ENCODE measurements at regions not wholly inside any gene's neighbourhood (a gene's known extent, or its start where the extent isn't known, plus 50 kb on each side); places are given as distances from the start of the nearest gene placed in this dataset.

GRCh38 chr4:117637347-117637746 is 396.9 kb upstream of the NDST3 start:
- Mint-ChIP-seq H3K4me3 (no peak overlapping the region), H3K9me3 (peaks cover 0 to 2% of the 10 kb centered on the region in 2 donors)

GRCh38 chr4:117640836-117641235 is 393.4 kb upstream of the NDST3 start:
- no peaks in the 10 kb centered on the region for H3K36me3 Mint-ChIP-seq (ENCODE audit: insufficient read depth)
- ATAC-seq (replicated peaks), result no peak
- no peak overlapping the region for H3K4me3 Mint-ChIP-seq
- H3K27ac Mint-ChIP-seq, result no peak overlapping the region
- no peaks in the 10 kb centered on the region for H3K4me1 Mint-ChIP-seq (ENCODE audit: low read depth in 2 of 2)
- no peaks in the 10 kb centered on the region for H3K9me3 Mint-ChIP-seq
- no peaks in the 10 kb centered on the region for H3K27me3 Mint-ChIP-seq
- no peak for DNase-seq

More at GRCh38 chr4:117637347-117637746, 396.9 kb upstream of the NDST3 start:
- H3K36me3 Mint-ChIP-seq (ENCODE audit: insufficient read depth), result no peaks in the 10 kb centered on the region
- no peak overlapping the region for H3K27ac Mint-ChIP-seq
- ATAC-seq (replicated peaks) (no peak), DNase-seq (no peak)
- no peaks in the 10 kb centered on the region for H3K4me1 Mint-ChIP-seq (ENCODE audit: low read depth in 2 of 2)
- no peaks in the 10 kb centered on the region for H3K27me3 Mint-ChIP-seq

- ATAC-seq (replicated peaks), result no peak
- Mint-ChIP-seq H3K36me3 (ENCODE audit: insufficient read depth) (no peaks in the 10 kb centered on the region), H3K27ac (no peak overlapping the region), H3K27me3 (no peaks in the 10 kb centered on the region), H3K4me3 (no peak overlapping the region), H3K4me1 (ENCODE audit: low read depth in 2 of 2) (no peaks in the 10 kb centered on the region), H3K9me3 (no peaks in the 10 kb centered on the region)
- no peak for DNase-seq
Measured at GRCh38 chr4:117641519-117641918, 392.8 kb upstream of the NDST3 start.

DNA sequence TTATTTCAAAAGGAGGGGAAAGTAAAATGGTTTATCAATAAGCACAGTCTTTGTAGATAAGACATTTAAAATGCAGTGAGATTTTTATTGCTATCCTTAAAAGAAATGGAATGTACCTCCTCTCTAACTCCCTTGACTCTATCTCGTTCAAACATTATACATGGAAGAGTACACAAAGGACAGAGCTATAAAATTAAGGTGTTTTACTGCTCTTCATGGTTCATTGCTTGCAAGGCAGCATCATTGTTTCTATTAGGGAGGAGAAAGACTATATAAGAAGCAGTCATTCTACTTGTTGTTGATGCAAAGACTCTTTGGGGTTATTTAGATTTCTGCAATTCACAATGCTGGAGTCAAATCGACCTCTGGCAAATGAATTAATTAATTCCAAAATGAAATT is 380.2 kb upstream of the NDST3 start:
- H3K27ac Mint-ChIP-seq, result no peak overlapping the region
- H3K27me3 Mint-ChIP-seq, result no peaks in the 10 kb centered on the region
- ATAC-seq (replicated peaks) (no peak), DNase-seq (no peak)
- peaks cover 7 to 11% of the 10 kb centered on the region in 2 donors for H3K9me3 Mint-ChIP-seq
- H3K4me3 Mint-ChIP-seq, result no peak overlapping the region
- no peaks in the 10 kb centered on the region for H3K4me1 Mint-ChIP-seq (ENCODE audit: low read depth in 2 of 2)
- no peaks in the 10 kb centered on the region for H3K36me3 Mint-ChIP-seq (ENCODE audit: insufficient read depth)

- Mint-ChIP-seq H3K4me1 (ENCODE audit: low read depth in 2 of 2) (no peaks in the 10 kb centered on the region), H3K27me3 (no peaks in the 10 kb centered on the region), H3K4me3 (no peak overlapping the region), H3K27ac (no peak overlapping the region), H3K9me3 (peaks cover 7 to 8% of the 10 kb centered on the region in 2 donors), H3K36me3 (ENCODE audit: insufficient read depth) (no peaks in the 10 kb centered on the region)
- ATAC-seq (replicated peaks) (no peak), DNase-seq (no peak)
Measured at GRCh38 chr4:117660668-117661067, 373.6 kb upstream of the NDST3 start.

GRCh38 chr4:117661091-117662072 is 372.9 kb upstream of the NDST3 start:
- Mint-ChIP-seq H3K36me3 (ENCODE audit: insufficient read depth) (no peaks in the 10 kb centered on the region), H3K9me3 (peaks cover 7 to 8% of the 10 kb centered on the region in 2 donors), H3K27me3 (no peaks in the 10 kb centered on the region), H3K4me3 (no peak overlapping the region), H3K27ac (no peak overlapping the region), H3K4me1 (ENCODE audit: low read depth in 2 of 2) (no peaks in the 10 kb centered on the region)
- ATAC-seq (replicated peaks) (no peak), DNase-seq (no peak)

- no peak for ATAC-seq (replicated peaks)
- H3K27me3 Mint-ChIP-seq, result no peaks in the 10 kb centered on the region
- no peak overlapping the region for H3K4me3 Mint-ChIP-seq
- no peak overlapping the region for H3K27ac Mint-ChIP-seq
- no peak for DNase-seq
- no peaks in the 10 kb centered on the region for H3K4me1 Mint-ChIP-seq (ENCODE audit: low read depth in 2 of 2)
- H3K36me3 Mint-ChIP-seq (ENCODE audit: insufficient read depth), result no peaks in the 10 kb centered on the region
- H3K9me3 Mint-ChIP-seq, result peaks cover 0 to 3% of the 10 kb centered on the region in 2 donors
Measured at GRCh38 chr4:117664706-117665444, 369.4 kb upstream of the NDST3 start.

DNA sequence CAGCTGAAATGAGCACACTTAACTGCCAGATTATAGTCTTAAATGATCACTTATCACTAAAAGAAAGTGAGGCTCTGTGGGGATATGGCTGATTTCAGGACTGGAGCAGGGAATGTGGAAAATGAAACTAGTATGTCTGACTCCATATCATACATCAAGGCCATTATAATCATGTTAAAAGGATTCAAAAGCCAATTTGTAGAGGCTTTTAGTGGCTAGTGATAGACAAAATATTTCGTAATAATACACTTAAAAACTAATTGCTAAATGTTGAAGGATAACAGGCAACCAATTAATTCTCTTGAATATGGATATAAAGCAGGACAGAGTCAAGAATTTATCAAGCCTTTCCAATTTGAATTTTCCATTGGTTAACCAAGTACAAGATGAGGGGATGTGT is 358.1 kb upstream of the NDST3 start:
- DNase-seq (no peak), ATAC-seq (replicated peaks) (no peak)
- no peak overlapping the region for H3K4me3 Mint-ChIP-seq
- peaks cover 2 to 13% of the 10 kb centered on the region in 2 donors for H3K9me3 Mint-ChIP-seq
- no peaks in the 10 kb centered on the region for H3K27me3 Mint-ChIP-seq
- H3K27ac Mint-ChIP-seq, result no peak overlapping the region
- no peaks in the 10 kb centered on the region for H3K36me3 Mint-ChIP-seq (ENCODE audit: insufficient read depth)
- no peaks in the 10 kb centered on the region for H3K4me1 Mint-ChIP-seq (ENCODE audit: low read depth in 2 of 2)

DNA sequence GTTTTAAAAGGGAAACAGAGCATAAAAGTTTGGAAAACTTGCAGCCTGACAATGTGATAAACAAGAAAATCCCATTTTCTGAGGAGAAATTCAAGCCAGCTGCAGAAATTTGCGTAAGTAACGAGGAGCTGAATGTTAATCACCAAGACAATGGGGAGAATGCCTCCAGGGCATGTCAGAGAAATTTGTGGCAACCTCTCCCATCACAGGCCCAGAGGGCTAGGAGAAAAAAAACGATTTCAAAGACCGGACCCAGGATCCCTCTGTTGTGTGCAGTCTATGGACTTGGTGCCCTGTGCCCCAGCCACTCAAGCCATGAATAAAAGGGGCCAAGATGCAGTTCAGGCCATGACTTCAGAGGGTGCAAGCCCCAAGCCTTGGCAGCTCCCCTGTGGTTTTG is 355.4 kb upstream of the NDST3 start:
- Mint-ChIP-seq H3K36me3 (ENCODE audit: insufficient read depth) (no peaks in the 10 kb centered on the region), H3K4me1 (ENCODE audit: low read depth in 2 of 2) (no peaks in the 10 kb centered on the region), H3K27me3 (no peaks in the 10 kb centered on the region), H3K4me3 (no peak overlapping the region), H3K27ac (no peak overlapping the region), H3K9me3 (peaks cover 2 to 13% of the 10 kb centered on the region in 2 donors)
- ATAC-seq (replicated peaks) (no peak), DNase-seq (no peak)

GRCh38 chr4:117691572-117692351 is 342.5 kb upstream of the NDST3 start:
- H3K27ac Mint-ChIP-seq, result no peak overlapping the region

DNA sequence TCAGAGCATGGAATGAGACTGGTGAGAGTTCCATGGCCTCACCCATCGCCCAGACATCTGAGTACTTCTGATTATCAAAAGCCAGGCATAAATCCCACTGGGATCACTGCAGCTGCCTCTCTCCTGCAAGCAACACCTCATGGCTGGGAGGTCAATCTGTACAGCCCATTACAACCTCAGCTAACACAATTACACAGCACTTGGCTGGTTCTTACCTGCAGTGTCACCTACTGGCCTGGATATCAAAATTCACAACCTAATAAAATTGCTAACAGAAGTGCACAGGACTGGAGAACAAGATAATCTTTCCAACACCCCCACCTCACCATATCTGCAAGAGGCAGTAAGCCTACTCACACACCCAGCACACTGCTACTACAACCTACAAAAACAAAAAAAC is 341.7 kb upstream of the NDST3 start:
- ATAC-seq (replicated peaks), result no peak
- H3K27ac Mint-ChIP-seq, result no peak overlapping the region
- peaks cover 7 to 10% of the 10 kb centered on the region in 2 donors for H3K9me3 Mint-ChIP-seq
- no peaks in the 10 kb centered on the region for H3K4me1 Mint-ChIP-seq (ENCODE audit: low read depth in 2 of 2)
- H3K36me3 Mint-ChIP-seq (ENCODE audit: insufficient read depth), result no peaks in the 10 kb centered on the region
- H3K27me3 Mint-ChIP-seq, result no peaks in the 10 kb centered on the region
- H3K4me3 Mint-ChIP-seq, result no peak overlapping the region
- DNase-seq, result no peak

More at GRCh38 chr4:117691572-117692351, 342.5 kb upstream of the NDST3 start:
- H3K4me3 Mint-ChIP-seq, result no peak overlapping the region
- H3K9me3 Mint-ChIP-seq, result peaks cover 6 to 7% of the 10 kb centered on the region in 2 donors
- H3K4me1 Mint-ChIP-seq (ENCODE audit: low read depth in 2 of 2), result no peaks in the 10 kb centered on the region
- no peaks in the 10 kb centered on the region for H3K36me3 Mint-ChIP-seq (ENCODE audit: insufficient read depth)
- no peaks in the 10 kb centered on the region for H3K27me3 Mint-ChIP-seq
- ATAC-seq (replicated peaks), result no peak
- DNase-seq, result no peak

DNA sequence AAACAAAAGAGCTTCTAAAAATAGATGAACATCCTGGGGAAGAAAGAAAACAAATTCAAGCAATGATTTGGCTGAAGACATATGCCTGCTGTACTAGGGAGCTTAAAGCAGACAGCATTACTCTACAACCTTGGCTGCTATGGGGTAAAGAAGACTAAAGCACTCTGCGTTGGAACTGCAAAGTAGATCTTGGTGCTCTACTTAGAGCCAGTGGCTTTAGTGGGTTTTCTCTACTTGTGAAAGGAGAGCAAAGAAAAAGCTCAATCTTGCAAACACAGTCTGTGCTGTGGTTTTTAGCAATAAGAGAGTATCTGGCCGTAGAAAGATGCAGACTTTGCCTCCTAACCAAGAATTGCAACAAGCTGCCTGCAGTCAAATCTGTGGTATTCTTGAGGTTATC is 334.7 kb upstream of the NDST3 start:
- H3K27me3 Mint-ChIP-seq, result no peaks in the 10 kb centered on the region
- ATAC-seq (replicated peaks) (no peak), DNase-seq (no peak)
- H3K9me3 Mint-ChIP-seq, result peaks cover 0 to 3% of the 10 kb centered on the region in 2 donors
- H3K4me3 Mint-ChIP-seq, result no peak overlapping the region
- H3K4me1 Mint-ChIP-seq (ENCODE audit: low read depth in 2 of 2), result no peaks in the 10 kb centered on the region
- no peak overlapping the region for H3K27ac Mint-ChIP-seq
- no peaks in the 10 kb centered on the region for H3K36me3 Mint-ChIP-seq (ENCODE audit: insufficient read depth)

Data from effector memory CD8-positive, alpha-beta T cell (primary cell).